MCF 10A (cell line): ENCODE measurements at regions not wholly inside any gene's neighbourhood (a gene's known extent, or its start where the extent isn't known, plus 50 kb on each side); places are given as distances from the start of the nearest gene placed in this dataset.

Experiments
- BruUV-seq: library from RNA; stranded (reverse); fragments of 400-500 nt; replicated peaks from 2 replicates; lab custom pipeline; 2021; lab: Mats Ljungman, UMichigan
- CTCF ChIA-PET: fragments of 300-600 bp; sonication (Branson Sonifier 250); formaldehyde crosslinking; extraction: SDS; loops from one replicate; lab custom pipeline; 2021; ENCODE audit warnings: antibody characterized with exemption, inconsistent platforms; lab: Yijun Ruan, JAX
- POLR2A ChIA-PET: fragments of 300-600, 350-650 bp; sonication (Branson Sonifier 250); formaldehyde crosslinking; extraction: SDS; loops from one replicate; lab custom pipeline; 2020; ENCODE audit warnings: antibody characterized with exemption, inconsistent platforms; lab: Yijun Ruan, JAX
- DNase-seq: peaks from one replicate; pipeline ENCODE4 v3.0.0-alpha.2; 2018; ENCODE audit not compliant: unreplicated experiment
- H3K27ac Mint-ChIP-seq: one replicate; pipeline ENCODE4 v1.8.0; 2022; ENCODE audit warnings: mild to moderate bottlenecking, low read depth, mixed read lengths; ENCODE audit not compliant: unreplicated experiment
- H3K27me3 Mint-ChIP-seq: one replicate; pipeline ENCODE4 v1.8.0; 2022; ENCODE audit warnings: mixed read lengths; ENCODE audit not compliant: insufficient read depth, unreplicated experiment
- H3K36me3 Mint-ChIP-seq: one replicate; pipeline ENCODE4 v1.8.0; 2022; ENCODE audit warnings: mild to moderate bottlenecking, moderate library complexity, mixed read lengths; ENCODE audit not compliant: insufficient read depth, unreplicated experiment
- H3K4me1 Mint-ChIP-seq: one replicate; pipeline ENCODE4 v1.8.0; 2022; ENCODE audit warnings: mixed read lengths; ENCODE audit not compliant: insufficient read depth, unreplicated experiment
- H3K4me3 Mint-ChIP-seq: one replicate; pipeline ENCODE4 v1.8.0; 2022; ENCODE audit warnings: mild to moderate bottlenecking, moderate library complexity, mixed read lengths; ENCODE audit not compliant: unreplicated experiment
- H3K9me3 Mint-ChIP-seq: one replicate; pipeline ENCODE4 v1.8.0; 2022; ENCODE audit warnings: mixed read lengths; ENCODE audit not compliant: unreplicated experiment
- intact Hi-C: fragments of 100-400 bp; cut with micrococcal nuclease; formaldehyde crosslinking; loops from 2 replicates; pipeline ENCODE4 v1.14.1; 2022
- TF ChIP-seq, protein P1 (sequence below): fragments of 200-600 bp; IDR thresholded peaks from one replicate; pipeline ENCODE4 v1.8.0; 2022; ENCODE audit warnings: antibody characterized with exemption, mild to moderate bottlenecking; ENCODE audit not compliant: unreplicated experiment

GRCh38 chr6:165844232-165844631 lies 181.2 kb upstream of the PDE10A start:
- no TSS peak for BruUV-seq
- Mint-ChIP-seq H3K9me3 (no peaks in the 10 kb centered on the region), H3K4me1 (no peaks in the 10 kb centered on the region), H3K27me3 (peaks cover 12% of the 10 kb centered on the region), H3K36me3 (no peaks in the 10 kb centered on the region), H3K4me3 (no peak overlapping the region), H3K27ac (no peak overlapping the region)
- DNase-seq, result no peak
- TF ChIP-seq, protein P1, sequence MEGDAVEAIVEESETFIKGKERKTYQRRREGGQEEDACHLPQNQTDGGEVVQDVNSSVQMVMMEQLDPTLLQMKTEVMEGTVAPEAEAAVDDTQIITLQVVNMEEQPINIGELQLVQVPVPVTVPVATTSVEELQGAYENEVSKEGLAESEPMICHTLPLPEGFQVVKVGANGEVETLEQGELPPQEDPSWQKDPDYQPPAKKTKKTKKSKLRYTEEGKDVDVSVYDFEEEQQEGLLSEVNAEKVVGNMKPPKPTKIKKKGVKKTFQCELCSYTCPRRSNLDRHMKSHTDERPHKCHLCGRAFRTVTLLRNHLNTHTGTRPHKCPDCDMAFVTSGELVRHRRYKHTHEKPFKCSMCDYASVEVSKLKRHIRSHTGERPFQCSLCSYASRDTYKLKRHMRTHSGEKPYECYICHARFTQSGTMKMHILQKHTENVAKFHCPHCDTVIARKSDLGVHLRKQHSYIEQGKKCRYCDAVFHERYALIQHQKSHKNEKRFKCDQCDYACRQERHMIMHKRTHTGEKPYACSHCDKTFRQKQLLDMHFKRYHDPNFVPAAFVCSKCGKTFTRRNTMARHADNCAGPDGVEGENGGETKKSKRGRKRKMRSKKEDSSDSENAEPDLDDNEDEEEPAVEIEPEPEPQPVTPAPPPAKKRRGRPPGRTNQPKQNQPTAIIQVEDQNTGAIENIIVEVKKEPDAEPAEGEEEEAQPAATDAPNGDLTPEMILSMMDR, result no peak
- intact Hi-C loops, result no loop called here
- ChIA-PET CTCF (interaction anchor here (1.0 kb wide), 1 partner anchor 117 kb away, joined by 3 read pairs; no protein-coding TSS in a partner anchor), POLR2A (no interaction called here)

DNA sequence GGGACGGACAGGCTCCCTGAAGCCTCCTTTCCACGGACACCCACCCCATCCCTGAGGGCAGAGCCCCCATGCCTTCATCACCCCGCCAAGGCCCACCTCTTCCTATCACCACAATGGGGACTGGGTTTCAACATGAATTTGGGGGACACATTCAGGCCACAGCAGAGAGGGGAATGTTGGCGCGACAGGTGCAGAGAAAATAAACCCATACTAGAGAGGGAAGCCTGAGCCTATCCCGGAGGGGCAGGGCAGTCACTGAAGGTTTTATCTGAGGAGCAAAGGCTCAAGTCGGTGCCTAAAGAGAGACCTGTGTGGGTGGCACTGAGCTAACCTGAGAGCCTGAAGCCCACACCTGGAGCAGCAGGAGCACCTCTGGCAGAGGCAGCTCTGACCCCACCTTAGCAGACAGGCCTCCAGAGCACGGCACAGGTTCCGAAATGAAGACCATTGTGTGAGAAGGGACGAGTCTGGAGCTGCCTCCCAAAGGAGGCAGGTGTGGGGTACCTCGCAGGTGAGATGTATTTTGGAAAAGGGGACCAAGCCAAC lies 180.6 kb upstream of the PDE10A start:
- H3K27ac Mint-ChIP-seq, result no peak overlapping the region
- H3K4me1 Mint-ChIP-seq, result no peaks in the 10 kb centered on the region
- TF ChIP-seq, protein P1, result no peak
- no peaks in the 10 kb centered on the region for H3K9me3 Mint-ChIP-seq
- ChIA-PET POLR2A (no interaction called here), CTCF (no interaction called here)
- intact Hi-C loops, result no loop called here
- peaks cover 15% of the 10 kb centered on the region for H3K27me3 Mint-ChIP-seq
- no TSS peak for BruUV-seq
- DNase-seq, result no peak
- H3K36me3 Mint-ChIP-seq, result no peaks in the 10 kb centered on the region
- no peak overlapping the region for H3K4me3 Mint-ChIP-seq

DNA sequence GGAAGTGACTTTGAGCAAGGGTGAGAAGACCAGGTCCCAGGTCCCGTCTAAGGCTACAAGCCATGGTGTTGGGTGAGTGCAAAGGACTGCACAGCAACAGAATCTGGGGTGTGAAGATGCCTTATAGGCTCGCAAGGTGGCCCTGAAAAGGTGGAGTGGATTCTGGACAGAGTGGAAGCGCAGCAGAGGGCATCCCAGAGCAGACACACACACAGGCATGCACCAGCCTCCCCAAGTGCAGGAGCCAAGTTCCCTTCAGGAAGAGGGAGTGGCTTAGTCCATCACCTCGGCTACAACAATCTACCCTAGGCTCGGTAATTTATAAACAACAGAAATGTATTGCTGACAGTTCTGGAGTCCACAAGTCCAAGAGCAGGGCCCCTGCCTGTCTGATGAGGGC lies 180.1 kb upstream of the PDE10A start:
- TF ChIP-seq, protein P1, result no peak
- Mint-ChIP-seq H3K9me3 (no peaks in the 10 kb centered on the region), H3K4me1 (no peaks in the 10 kb centered on the region), H3K36me3 (no peaks in the 10 kb centered on the region), H3K27ac (no peak overlapping the region), H3K27me3 (peaks cover 15% of the 10 kb centered on the region), H3K4me3 (no peak overlapping the region)
- CTCF ChIA-PET, result no interaction called here
- POLR2A ChIA-PET, result no interaction called here
- no TSS peak for BruUV-seq
- intact Hi-C loops, result no loop called here
- no peak for DNase-seq

- CTCF ChIA-PET, result interaction anchor here (0.6 to 2.5 kb wide), 4 partner anchors 8 to 114 kb away, joined by 3 to 10 read pairs (median 6); no protein-coding TSS in a partner anchor
- TF ChIP-seq, protein P1, result no peak
- H3K4me3 Mint-ChIP-seq, result no peak overlapping the region
Measured at GRCh38 chr6:165842281-165842936, 179.4 kb upstream of the PDE10A start.

More at GRCh38 chr6:165842281-165842936, 179.4 kb upstream of the PDE10A start:
- Mint-ChIP-seq H3K27me3 (peaks cover 15% of the 10 kb centered on the region), H3K9me3 (no peaks in the 10 kb centered on the region), H3K4me1 (no peaks in the 10 kb centered on the region), H3K27ac (no peak overlapping the region), H3K36me3 (no peaks in the 10 kb centered on the region)
- POLR2A ChIA-PET, result interaction anchor here (0.7 kb wide), 1 partner anchor 10 kb away, joined by 4 read pairs; no protein-coding TSS in a partner anchor
- no TSS peak for BruUV-seq
- intact Hi-C loops, result no loop called here
- DNase-seq, result no peak
